HG02870 (cell line): ENCODE measurements at regions not wholly inside any gene's neighbourhood (a gene's known extent, or its start where the extent isn't known, plus 50 kb on each side); places are given as distances from the start of the nearest gene placed in this dataset.

Experiments
- ATAC-seq: cut with Tn5 transposase; IDR thresholded peaks from one replicate; pipeline ENCODE4 v1.9.1; 2021; ENCODE audit warnings: mild to moderate bottlenecking, moderate library complexity; ENCODE audit not compliant: unreplicated experiment

DNA sequence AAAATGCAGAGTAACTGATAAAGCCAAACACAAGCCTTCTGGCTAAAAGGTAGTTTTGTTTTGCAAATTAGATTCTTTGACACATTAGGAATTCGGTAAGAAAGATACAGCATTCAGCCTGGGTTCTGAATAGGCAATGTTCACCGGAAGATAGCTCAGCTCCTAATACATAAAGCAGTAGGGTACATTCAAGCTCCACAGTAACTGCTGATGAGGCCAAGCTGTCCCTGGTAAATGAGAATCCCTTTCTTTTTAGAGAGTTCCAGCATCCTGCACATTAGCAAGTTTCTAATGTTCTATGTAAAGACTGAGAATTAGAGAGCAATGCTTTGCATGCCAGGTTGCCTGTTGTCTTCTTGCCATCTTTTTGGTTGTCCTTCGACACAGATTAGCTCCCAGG is 316.3 kb upstream of the SLC14A2 start:
- no peak for ATAC-seq

DNA sequence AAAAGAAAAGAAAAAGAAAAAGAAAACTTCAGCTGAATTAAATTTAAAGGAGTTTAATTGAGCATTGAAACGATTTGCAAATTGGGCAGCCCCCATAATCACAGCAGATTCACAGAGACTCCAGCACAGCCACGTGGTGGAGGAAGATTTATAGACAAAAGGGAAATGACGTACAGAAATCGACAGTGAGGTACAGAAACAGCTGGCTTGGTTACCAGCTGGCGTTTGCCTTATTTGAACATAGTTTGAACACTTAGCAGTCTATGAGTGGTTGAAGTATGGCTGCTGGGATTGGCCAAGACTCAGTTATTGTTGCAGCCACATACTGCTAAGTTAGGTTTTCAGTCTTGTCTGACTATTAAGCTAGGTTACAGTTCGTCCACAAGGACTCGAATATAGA is 312.2 kb upstream of the SLC14A2 start:
- ATAC-seq = no peak

DNA sequence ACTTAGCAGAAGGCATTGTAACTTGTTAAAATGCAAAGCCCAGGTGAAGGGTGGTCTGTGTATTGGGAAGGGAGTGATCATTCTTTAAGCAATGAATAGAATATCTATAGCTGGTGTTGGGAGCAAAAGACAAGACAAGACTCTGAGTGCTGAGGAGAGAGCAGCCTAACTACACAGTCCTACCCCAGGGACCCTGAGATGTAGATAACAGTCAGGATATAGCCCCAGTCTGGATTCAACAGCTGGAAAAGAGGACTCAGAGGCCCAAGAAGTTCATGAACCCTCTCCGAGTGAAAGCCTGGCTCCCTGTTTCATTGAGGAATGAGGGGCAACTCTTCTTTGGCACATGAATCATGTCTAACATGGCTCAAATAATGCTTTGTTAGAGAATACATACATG is 310.7 kb upstream of the SLC14A2 start:
- no peak for ATAC-seq

DNA sequence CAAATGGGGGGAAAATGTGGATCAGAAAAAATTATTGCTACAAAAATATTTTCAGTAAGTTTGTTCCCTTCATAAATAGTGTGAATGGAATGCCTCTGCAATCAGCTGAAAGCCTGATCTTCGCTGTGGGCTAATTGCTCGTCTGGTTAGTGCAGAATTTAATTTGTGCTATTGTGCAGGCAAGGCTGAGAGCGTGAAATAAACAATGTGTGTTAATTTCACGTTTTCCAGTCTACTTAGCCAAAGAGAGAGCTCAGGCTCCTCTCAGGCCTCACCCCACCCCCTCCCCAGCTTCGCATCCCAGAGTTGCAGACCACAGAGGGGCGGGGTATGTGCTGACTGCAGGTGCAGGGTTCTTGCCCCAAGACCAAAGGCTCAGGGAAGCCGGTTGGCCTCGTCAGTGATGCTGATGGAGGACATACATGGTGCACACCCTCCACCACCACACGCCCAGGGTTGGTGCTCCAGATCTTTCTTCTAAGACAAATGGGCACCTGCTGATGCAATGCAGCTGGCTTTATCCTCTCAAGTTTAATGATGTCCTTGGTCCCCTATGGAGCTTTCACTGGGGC is 302.6 kb upstream of the SLC14A2 start:
- no peak for ATAC-seq

DNA sequence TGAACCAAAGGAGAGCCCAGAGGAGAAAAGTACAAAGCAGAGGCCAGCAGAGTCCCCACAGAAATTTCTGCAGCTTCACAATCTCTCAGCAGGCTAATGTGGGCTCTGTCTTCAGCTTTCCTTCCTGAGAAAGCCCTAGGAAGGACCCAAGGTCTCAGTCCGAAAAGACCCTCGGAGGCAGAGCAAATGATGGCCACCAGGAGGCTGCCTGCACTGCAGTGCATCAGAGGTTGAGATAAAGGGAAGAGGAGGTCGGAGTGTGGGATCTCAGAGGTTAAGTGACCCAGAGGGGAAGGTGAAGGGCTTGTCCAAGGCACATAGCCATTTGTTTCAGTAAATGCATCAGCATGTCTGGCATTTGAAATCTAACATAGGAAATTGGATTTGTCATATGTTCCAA is 299.1 kb upstream of the SLC14A2 start:
- ATAC-seq = no peak

DNA sequence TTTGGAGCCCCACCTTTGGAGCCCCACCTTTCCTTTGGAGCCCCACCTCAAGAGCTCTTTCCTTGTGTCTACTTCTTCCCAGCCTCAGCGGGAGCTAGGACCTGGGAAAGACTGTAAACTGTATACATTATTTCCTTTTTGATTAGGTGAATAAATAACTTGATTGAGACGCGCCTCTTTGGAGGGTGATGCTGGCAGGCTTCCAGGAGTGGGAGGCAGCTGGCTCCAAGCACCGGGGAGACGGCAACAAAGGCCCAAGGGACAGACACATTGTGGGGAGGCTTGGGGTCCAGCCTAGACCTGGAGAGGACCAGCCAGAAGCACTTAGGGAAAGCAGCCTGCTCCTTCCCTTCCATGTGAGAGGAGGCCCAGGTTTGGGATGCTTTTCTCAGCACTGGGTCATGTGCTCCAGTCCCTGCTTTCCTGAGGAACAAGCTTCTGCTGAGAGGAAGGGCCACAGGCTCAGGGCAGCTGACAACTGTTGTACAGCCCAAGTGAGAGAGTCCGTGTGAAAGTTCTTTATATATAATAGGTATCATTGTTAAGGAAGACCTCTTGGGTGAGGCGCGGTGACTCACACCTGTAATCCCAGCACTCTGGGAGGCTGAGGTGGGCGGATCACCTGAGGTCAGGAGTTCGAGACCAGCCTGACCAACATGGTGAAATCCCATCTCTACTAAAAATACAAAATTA is 297.2 kb upstream of the SLC14A2 start:
- ATAC-seq = no peak

DNA sequence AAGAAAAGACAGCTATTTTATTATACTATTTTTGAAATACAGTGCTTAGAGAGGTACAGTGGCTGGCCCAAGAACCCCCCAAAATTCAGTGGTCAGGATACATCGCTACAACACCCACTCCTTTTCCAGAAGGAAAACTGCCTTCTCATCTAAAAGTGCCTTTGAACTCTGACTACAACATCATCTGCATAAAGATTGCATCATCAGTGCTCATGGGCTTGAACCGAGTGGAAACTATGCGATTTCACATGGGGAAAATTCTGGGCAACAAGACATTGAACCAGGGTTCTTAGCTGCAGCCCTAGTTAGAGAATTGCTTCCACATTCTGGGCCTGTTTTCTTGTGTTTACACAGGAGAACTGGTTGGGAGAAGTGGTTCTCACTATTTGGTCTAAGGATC is 294.6 kb upstream of the SLC14A2 start:
- no peak for ATAC-seq

DNA sequence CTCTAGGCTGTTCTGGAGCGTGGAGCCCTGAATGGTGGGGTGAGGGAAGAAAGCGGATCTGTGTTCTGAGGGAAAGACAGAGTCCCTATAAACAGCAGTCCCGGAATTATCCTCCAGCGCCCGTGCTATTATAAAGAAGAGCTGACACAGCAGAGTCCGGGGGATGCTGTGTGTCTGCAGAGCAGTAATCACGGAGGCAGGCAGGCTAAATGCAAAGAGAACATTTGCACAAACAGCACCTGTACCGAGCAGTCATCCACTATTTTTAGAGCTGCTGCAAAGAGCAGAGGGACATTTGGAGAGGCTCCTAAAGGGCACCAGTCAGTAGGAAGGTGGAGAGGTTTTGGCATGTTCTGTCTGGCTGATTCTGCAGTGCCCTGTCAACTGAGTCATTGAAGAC is 293.8 kb upstream of the SLC14A2 start:
- ATAC-seq = no peak

DNA sequence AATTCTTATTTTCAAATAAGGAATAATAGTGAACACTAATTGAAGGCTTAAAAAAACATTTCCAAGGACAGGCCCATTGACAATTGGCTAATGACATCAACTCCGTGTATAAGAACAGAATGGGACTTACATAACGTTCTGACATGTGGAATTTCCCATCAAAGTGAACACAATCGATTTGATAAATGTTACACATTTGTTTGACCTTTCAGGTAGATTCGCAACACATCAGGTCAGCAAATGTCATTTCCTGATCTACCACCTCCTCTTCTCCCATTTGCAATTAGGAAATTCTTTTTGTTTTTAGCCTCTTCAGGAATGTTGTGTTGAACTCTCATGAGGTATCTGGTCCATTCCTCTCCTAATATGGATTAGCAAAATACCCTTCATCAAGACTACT is 292.9 kb upstream of the SLC14A2 start:
- ATAC-seq = no peak

DNA sequence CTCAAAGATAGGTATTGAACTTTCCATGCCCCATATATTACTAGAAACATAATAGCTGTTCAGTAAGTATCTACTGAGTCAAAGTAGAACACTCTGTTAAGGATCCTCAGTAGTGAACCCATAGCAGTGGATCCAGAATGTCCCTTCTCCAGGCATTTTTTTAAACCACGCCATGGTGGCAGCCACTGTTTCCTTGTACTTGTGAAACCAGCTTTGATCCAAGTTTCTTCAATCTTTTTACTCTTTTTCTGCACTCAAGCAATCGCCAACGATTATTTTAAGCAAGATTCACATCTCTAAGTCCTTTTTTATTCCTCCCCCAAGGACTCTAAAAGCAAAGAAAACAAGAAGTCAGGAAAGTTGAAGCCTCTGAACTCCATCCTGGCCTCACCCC is 291.2 kb upstream of the SLC14A2 start:
- ATAC-seq = no peak

DNA sequence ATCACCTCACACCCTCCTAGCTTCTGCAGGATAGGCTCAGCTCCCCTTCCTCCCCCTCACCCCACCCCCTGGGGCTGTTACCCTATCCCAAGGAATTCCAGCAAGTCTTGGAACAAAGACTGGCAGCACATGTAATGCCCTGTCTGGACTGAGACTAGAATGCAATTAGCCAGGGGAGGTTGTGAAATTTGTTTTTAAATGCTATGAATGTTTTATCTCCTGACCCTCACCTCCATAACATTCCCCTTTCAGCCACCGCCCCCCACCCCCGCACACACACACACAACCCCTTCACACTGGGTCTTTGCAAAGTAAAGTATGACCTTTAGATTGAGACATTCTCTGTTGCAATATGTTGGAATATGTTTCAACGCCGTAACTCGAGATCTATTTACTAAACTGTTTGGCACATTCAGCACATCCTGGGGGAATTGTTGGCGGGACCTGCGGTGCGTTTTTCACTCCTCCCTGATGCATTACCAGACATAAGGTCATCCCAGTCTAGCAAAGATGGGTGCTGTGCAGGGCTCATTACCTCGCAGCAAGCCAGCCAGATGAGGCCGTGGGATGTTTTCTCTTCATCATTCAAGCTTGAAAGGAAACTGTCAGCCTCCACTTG is 290.7 kb upstream of the SLC14A2 start:
- no peak for ATAC-seq

DNA sequence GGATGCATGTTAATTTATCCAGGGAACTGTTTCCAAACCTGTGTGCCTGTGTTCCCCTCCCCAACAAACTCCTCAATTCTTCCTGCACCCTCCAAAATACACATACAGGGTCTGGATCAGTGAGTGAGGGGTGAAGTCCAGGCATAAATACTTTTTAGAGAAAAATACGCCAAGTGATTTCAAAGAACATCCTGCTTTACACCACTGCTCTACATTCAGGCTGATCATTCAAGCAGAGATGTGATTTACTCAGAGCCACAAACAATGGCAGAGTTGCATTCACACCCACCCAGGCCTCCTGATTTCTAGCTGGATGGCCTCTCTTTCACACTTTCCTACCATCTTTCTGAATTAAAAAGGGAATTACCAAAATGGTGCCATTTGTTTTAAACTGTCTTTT is 289.5 kb upstream of the SLC14A2 start:
- no peak for ATAC-seq

DNA sequence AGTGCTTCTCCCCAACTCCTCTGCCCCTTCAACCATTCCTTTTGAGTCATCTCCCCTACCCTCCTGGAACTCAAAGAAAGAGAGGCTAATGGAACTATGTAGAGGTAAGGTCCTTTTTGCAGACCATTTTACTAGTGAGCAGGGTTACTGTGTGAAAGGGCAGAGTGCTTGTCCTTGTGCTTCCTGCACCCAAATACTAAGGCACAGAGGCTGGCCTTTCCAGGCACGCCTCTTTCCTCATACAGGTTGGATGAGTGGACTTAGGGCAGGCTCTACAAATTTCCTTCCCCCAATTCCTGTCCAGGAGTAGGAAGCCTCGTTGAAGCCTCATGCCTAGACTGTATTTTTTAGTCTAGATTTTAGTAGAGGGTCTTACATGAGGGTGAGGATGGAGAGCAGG is 288.8 kb upstream of the SLC14A2 start:
- no peak for ATAC-seq

DNA sequence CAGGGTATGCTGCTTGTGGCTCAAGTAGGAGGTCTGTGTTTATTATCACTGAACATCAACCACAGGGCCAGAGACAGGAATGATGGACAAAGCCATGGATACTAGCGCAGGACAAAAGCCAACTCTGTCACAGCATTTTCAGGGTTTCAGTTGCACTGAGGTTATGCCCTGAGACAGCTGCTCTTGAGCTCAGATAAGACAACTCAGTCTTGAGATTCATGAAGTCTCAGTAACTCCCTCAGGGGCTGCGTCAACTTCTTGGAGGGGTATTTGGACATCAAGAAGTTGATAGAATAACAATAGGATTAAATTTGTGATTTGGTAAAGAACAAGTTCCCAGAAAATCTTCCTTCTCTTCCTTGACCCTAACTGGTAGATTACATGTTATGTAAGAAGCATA is 287.0 kb upstream of the SLC14A2 start:
- ATAC-seq = no peak

DNA sequence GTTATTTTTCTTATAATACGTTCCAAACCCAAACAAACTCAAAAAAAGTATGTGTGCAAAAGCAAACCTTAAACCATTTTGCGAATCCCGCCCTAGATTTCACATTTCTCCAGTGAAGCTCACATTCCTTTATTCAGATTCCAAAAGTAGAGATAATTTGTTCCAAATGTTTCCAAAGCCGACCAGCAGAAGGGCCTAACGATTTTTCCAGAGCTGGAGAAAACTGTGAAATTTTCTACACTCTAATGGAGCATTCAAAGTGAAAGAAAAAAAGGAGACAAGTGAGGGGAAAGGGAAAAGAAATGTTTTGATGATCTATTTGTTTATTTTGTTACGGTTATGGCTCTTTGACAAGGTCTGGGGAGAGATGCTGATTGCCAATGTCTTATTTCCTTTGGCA is 286.5 kb upstream of the SLC14A2 start:
- no peak for ATAC-seq

DNA sequence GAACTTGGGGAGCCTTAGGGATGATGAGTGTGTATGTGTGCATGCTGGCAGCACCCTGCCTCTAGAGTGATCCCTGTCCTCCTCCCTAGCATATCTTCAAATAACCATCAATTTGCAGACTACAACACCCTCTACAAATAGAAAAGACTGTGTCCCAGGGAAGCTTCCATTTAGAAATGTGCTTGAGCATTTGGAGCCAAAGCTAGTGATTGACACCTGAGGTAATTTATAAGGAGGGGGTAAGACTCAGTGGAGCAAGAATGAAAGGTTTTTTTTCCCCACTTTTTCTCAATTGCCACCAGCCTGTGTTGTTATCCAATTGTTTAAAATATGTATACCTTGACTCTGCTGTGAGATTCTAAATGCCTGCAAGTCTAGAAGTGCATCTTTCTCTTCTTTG is 286.0 kb upstream of the SLC14A2 start:
- no peak for ATAC-seq

DNA sequence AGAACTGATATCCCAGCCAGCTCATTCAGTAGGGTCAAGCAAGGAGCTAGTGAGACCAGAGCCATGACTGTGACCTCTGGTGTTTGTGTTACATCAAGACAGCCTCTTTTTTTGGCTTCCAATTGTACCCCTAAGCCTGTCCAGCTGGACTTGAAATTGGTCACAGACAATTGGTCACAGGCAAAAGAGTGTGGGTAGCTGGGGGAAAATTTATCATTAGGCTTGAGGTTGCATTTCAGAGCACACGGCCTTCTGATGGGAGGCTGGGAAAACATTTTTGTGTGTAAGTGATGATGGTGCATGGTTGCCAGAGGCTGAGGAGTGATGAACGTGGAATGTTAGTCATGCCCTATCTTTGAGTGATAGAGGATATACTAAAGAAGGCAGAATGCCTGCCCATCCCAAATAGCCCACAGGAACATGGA is 285.1 kb upstream of the SLC14A2 start:
- no peak for ATAC-seq

DNA sequence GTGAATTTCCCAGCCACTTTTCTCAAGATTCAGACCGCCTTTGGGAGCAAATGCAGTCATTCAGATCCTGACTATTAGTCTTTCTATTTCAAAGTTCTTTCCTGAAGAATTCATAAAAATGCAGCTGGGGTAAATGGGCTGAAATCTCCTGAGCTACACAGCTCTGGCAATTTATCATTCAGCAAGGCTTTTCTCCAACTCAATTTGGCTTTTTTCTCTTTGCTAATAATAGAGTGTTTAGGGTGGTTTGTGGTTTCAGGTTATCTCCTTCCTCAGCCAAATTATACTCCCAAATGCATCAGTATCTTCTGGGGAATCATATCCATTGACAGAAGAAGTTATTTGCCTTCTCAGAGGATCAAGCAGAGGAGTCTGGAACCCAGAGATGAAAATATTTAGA is 282.4 kb upstream of the SLC14A2 start:
- no peak for ATAC-seq

DNA sequence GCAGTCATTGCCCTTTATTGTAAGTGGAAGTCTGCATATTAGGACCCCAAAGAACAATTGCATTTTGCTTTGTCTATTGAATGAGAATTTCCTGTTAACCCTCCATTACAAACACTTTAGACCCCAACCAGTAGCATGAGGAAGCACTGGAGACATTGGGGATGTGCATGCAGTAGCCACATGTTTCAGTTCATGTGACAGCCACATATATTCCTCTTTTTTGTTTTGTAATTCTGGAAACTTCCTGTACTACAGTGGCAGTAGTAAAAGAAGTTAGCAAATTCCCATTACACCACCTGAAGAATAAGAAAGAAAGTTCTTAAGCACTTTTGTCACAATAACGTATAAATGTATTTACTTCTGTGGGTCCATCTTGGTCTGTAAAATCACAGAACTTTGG is 281.1 kb upstream of the SLC14A2 start:
- ATAC-seq = no peak

DNA sequence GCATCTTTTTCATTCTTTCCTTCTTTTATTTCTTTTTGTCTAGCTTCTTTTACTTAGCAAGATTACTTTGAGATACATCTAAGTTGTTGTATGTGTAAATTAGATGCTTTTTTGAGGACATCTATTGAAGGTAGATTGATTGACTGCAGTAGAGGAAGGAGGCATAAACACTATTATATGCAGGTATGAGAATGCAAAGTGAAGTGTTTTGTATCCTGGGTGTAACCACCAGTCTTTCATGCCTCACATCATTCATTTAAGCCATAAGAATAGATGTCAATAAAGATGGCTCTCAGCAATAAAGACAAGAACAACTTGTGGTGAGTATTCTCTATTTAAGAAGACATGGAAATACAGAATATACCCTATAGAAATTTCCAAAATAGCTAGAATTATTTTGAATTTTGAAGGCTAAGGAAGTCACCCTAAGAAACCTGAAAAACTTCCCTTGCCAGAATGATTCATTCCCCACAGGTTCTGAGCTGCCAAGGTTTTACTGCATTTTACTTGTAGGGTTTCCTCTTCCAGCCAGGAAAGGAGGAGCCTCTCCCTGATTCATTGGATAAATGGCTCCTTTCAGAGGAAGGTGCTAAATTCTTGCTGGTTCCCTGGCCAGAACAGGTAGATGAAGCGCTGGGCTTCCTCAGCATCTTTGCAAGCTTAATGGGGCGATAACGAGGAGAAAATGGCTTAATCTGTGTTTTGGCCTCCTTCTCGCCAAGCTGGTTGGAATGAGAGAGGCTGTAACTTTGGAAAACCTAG is 279.8 kb upstream of the SLC14A2 start:
- no peak for ATAC-seq

DNA sequence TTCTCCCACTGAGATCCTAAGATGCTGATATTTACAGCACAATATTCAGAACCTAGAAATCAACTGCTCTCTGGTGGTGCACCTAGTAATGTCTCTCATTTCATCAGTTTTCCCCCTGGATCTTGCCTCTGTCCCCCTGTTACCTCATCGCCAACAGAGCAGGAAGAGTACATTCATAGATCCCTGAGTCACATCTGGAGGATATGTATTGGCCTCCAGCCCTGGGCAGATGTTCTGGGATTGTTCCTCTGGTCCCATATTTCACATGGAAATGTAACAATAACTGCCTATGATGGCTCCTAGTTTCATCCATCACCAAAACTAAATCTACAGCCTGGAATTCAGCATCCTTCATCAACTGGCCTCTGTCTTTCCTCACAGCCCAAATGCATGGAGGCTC is 278.8 kb upstream of the SLC14A2 start:
- no peak for ATAC-seq

DNA sequence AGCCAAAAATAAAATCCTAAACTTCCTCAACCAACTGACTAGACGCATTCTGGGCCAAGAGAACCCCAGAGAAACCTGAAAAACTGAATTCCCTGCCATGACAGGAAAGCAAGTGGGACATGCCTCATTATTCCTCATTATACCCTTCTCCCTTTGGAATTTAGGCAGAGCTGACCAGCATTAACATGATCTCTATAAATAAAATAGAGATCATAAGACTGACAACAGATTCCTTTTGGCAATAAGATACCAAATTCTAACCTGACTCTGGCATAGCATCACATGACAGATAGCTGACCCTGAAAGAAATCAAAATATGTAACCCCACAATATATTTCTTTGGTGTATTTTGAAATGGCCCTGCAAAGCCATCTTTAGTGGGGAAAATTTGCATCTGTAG is 277.8 kb upstream of the SLC14A2 start:
- no peak for ATAC-seq
